GM21825 (cell line): ENCODE measurements at regions not wholly inside any gene's neighbourhood (a gene's known extent, or its start where the extent isn't known, plus 50 kb on each side); places are given as distances from the start of the nearest gene placed in this dataset.

ENCODE experiments used
- ATAC-seq: cut with Tn5 transposase; IDR thresholded peaks from one replicate; pipeline ENCODE4 v1.9.1; 2021; ENCODE audit warnings: mild to moderate bottlenecking, moderate library complexity; ENCODE audit not compliant: unreplicated experiment

DNA sequence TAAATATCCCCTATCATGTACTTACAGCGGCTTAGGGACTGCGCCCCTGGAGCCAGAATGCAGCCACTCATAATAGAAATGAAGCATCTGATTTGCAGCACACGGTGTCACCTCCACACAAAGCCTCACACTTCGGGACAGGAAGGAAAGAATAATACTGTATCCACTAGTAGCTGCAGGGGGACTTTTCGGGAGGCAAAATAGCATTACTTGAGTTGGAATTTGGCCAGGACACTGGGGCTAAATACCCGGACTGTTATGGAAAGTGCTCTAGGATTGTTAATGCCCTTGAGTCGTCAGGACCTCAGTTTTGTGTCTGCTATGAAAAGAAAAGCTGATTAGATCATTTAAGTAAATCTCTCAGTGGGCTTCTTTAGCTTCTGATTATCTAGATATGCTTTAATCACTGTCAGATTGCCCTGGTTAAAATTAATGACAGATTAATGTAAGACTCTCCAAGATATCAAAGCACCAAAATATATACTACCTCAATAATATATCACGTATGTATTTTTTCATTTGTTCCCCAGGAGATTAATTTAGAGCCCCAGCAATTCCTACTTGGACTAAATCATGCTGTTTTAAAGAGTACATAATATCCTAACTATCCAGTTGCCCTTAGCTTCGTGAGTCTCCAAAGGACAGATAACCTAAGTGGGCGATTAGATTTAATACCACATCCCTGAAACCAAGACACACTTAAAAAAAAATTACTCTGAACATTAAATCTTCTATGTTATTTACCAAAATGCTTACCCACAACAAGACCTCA, 173.0 kb upstream of the NEBL start:
- no peak for ATAC-seq

DNA sequence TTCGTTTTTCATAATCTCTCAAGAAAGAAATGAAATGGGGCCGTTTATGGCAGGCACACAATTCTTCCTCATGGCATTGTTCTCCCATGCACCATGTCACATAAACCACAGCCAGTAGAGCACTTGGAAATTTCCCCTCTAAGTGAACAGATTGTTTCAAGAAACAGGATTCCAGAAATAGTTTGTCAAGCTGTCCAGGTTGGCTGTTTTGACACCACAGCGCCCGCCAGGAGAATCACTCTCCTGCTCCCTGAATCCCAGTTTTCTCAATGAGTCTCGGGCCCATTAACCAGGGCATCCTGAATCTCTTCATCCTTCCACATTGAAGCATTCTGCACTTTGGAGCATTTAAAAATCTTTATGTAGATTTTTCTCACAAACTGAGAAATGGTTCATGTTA, 172.2 kb upstream of the NEBL start:
- ATAC-seq = no peak

DNA sequence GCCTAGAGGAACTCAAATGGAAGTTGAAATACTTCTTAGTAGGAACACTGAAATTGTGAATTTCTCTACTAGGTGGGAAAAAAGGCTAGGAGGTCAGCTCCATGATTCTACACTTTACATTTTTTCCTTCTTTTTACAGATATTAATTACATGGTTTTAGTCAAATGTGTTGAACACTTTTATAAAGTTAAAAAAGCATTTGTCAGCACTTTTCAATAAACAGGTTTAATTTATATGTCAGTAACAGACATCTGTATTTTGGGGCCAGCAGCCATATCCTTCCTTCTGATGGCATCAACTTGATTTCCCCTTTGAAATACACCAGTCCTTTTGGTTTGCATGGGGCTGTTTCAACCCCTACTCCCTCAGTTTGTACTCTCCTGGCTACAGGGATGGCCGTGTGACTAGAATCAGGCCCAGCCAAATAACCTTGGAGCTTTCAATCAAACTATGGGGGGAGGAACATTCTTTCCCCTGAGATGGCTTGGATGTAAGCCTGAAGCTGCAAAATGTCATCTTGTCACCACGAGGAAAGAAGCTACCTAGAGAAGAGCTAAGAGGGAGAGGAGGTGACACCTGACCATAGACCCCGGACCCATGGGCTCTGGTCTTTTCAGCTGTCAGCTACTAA, 171.0 kb upstream of the NEBL start:
- no peak for ATAC-seq

DNA sequence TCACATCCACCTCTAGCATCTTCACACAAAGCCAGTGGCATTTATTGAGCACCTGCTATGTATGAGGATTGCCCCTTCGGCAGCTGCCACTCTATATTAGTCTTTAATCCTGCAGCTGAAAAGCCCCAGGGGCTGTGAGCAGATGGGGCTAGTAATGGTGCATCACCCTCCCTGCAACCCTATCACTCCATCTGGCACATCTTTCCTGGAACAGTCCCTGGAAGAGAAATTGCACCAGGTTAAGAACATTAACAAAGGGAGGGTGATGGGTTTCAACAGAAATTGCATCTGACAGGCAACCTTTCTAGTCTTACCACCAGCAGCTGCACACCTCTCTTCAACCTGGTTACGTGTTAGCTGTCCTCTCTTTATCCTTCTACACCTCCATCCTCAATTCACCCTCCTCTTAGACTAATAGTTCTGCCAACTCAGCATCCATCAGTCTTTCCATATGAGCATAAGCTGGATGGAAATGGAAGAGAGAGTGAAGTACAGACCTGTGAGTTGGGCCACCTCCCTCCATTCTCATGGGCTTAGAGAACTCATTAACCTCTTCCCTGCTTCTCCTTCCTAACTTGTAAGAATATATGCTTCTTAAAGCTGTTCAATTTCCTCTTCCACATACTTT, 168.6 kb upstream of the NEBL start:
- no peak for ATAC-seq

DNA sequence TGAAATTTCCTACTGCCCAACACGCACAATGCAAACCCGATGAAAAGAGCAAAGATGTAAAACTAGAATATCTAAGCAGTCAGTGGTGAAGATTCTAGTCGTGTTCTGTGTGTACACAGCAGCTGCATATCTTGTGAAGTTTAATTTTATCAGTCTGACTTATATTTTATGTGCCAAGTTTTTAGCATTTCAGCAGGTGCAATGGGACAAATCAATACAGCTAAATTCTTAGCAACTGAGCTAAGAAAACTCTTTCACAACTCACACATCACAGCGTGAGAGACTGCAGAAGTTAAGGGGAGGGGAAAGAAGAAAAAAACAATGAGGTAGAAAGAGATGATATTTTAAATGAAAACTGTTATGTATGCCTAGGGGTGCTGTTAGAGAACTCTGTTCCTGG, 164.9 kb upstream of the NEBL start:
- no peak for ATAC-seq

DNA sequence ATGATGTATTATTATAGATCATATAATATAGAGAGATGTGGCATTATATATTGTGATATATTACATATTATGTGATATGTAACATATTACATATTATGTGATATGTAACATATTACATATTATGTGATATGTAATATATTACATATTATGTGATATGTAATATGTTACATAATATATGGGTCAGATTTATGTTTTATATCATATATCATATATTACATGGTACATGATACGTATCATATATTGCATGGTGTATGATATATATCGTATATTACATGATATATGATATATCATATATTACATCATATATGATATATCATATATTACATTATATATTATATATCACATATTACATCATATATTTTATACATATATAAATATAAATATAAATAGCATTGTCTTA, 164.1 kb upstream of the NEBL start:
- ATAC-seq = no peak

DNA sequence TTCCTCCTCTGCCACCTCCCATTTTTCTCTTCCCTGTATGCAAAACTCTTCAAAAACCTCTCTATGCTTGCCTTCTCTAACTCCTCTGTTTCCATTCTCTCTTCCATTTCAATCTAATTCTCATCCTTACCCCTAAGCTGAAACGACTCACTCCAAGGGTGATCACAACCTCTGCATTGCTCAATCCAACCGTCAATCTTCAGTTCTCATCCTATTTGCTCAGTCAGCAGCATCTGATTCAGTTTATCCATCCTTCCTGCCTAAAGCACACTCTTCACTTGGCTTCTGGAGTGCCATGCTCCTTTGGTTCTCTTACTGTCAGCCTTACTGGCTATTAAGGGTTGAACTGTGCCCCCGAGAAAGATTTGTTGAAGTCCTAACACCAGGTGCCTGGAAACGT, 163.5 kb upstream of the NEBL start:
- no peak for ATAC-seq

DNA sequence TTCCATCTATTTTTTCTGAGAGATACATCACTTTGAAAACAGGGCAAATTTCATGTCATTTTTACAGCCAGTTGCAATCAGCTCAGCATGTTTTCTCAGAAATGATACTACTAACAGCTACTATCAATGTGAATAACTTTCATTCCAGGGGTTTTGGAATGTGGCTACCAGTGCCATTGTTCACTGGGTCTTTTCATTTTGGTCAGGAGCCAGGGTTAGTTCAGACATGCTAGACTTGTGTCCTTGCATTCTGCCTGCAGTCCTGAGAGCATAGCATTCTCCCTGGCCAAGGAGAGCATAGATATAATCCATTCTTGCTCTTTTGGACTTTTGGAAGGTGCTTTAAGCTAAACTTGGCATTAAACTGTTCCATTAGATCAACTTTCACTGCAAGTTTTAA, 160.9 kb upstream of the NEBL start:
- no peak for ATAC-seq

DNA sequence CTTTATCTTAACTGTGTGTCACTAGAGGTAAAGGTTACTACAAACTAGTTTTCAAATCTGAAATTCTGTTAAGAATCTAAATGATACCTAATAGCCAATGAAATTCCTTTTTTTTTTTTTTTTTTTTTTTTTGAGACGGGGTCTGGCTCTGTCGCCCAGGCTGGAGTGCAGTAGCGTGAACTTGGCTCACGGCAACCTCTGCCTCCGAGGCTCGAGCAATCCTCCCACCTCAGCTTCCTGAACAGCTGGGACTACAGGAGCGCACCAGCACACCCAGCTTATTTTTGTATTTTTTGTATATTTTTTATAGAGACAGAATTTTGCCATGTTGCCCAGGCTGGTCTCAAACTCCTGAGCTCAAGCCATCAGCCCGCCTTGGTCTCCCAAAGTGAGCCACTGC, 160.3 kb upstream of the NEBL start:
- ATAC-seq = no peak

DNA sequence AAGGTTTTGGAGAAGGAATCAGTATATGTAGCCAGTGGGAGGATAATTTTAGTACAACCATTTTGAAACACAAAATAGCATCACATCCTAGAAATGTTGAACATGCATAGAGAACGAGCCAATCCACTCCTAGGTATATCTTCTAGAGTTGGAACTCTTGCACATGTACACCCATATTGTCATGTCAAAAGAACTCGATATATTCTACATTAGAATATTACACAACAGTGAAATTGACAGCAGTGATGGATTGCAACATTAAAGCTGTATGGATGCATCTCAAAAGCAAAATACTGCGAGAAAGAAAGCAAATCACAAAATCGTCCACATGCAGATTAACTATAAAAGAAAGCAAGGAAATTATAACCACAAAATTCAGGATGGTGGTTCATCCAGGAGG, 159.3 kb upstream of the NEBL start:
- ATAC-seq = no peak

DNA sequence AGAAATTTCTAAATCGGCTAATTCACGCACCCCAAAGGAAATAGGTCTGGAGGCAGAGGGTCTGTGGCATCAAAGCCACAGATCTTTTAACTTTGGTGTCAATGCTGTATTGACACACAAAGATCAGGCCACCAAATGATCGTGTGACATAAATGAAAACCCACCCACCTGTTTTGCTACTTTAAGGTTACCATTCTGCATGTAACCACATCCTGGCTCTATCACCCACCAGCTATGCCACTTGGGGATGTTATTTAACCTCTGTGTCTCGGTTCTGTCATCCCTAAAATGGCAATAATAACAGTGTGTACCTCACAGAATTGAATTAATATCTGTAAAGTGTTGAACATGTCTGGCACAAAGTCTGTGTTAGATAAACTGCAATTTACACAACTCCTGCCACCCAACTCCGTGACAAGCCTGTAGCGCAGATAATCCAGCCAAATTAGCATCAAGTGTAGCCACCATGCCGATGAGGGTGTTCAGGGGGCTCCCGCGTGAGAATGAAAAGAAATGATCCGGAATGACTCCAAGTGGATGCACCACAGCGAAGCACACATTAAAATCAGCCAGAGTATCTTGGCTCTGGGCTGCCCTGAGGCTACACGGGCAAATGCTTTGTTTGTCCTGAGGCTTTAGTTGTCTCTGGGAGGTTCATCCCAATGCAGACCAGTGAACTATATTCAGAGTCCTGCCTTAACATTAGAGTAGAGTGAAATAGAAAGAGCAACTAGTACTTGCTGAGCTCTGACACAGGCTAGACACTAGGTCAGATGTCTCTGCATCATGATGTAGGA, 158.4 kb upstream of the NEBL start:
- ATAC-seq = no peak

DNA sequence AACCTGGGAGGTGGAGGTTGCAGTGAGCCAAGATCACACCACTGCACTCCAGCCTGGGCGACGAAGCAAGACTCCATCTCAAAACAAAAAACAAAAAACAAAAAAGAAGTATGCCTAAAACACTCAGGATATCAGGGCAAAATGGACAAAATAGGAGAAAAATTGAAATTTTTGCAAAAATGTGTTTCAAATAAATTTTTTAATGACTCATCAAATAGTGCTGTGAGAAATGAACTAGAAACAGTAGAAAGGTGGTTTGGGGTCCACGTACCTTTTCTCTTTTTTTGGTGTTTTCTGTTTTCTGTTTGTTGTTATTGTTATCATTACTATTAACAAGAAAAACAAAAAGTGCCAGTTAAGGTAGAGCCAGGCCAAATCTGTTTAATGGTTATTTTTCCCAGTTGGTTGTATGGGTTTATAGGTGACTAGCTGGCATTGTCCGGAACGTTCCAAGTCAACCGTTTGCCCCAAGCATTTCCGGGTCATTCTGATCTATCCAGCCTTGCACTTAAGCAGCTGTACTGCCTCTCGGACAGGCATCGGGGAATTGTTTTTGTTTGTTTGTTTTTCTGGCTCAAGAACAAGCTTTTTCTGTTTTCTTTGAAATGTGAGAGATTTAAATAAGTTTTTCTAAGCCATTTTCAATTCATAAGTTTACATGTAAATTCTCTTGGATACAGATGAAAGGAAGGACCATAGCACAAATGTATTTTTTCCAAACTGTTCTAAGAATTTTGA, 157.0 kb upstream of the NEBL start:
- no peak for ATAC-seq

DNA sequence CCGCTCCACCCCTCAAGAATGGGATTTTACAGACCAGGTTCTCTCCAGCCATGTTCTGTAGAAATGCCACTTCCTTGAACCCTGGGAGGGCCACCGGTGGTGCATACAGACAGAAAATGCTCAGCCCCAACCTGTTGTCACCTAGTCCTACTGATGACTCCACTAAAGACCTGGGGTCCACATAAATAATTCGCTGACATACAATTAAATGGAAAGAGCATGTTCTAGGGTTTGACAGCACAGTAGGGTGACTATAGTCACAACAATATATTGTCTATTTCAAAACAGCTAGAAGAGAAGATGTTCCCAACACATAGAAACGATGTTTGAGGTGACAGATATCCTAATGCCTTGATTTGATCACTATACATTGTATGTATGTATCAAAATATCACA, 155.6 kb upstream of the NEBL start:
- no peak for ATAC-seq

DNA sequence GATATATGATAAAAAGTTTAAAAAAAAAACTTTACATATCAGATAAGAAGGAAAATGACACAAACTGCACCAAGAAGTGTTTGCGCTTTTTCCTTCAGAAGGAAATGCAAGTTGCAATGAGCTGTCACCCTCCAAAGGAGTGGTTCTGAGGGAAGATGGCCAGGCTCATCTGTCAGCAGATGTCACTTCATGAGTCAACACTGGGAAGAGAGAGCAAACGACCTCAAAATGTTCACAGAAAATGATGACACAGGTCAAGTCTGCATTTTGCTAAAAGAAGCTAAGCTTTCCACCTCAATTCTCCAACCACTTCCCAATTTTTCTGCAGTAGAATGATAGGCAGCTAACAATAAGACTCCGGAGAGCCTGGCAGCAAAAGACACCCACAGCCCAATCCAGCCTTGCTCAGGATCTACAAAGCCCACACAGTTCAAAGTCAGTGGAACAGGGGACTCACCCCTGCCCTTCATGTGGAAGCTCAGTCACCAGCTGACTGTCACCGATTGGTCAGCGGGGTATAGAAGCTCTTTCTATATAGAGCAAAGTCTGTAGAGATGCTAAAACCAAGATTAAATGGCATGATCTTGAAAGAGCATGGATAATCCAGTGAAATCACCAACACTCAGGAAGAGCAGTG, 155.1 kb upstream of the NEBL start:
- ATAC-seq = no peak

DNA sequence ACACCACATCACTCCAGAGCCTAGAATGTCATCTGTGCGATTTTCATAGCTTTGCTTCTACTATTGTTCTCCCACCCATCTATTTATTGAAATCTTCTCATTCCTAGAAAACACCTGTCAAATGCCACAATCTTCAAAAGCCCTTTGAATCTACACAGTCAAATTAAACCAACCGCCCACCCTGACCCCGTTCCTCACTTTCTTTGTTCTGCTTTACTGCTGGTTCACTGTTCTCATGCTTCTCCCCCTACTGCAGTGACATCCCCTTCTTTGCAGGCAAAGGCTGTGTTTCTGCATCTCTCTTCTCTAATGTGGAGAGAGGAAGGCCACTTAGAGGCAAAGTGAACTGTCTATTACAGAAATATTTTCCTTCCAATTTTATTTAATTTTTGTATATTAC, 152.4 kb upstream of the NEBL start:
- no peak for ATAC-seq

DNA sequence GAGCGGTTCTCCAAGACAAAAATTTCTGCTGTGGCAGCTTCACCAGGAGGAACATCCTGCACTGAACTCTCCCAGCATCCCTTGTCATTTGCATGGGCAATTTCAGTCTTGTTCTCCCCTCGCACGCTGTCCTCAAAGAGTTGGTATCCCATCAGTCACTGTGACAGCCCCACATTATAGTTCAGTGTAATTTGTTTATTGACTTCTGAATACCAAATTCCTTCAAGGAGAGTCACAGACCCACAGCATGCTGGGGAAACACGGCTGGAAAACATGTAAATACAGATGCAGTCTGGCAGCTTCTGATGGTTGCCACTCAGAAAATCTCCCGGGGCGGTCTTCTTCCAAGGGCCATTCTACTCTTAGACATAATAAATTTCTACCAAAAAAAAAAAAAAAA, 151.0 kb upstream of the NEBL start:
- no peak for ATAC-seq

DNA sequence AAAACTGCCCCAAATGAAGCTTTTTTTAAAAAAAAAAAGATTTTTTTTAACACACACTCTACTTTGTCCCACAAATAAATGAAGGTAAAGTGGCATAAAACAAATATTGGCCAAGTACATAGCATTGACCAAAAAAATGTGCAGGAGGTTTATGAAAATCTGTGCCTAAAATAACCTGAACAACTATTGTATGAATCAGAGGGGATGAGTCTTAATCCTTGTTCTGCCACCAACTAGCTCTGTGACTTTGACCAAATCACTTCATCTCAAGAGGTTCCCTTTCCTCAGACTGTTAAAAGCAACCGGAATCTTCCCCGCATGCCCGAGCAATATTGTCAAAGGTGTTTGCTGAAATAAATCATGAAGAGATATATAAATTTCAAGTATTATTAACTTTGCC, 150.4 kb upstream of the NEBL start:
- ATAC-seq = no peak

DNA sequence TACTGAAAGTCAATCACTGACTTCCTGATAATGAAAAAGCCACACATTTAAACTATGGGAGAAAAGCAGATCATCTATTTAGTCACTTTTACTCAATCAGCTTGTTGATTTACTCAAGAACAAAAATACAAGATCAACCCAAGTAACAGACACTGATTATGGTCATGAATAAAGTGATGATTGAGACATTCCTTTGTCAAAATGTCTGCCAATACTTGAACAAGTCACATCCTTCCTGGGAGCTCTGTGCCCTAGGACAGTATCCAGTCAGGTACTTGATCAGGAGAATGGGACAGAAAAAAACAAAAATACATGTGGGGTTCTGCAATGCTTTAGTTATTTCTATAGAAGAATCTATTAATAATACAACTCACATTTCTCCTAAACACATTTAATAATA, 150.0 kb upstream of the NEBL start:
- ATAC-seq = no peak

DNA sequence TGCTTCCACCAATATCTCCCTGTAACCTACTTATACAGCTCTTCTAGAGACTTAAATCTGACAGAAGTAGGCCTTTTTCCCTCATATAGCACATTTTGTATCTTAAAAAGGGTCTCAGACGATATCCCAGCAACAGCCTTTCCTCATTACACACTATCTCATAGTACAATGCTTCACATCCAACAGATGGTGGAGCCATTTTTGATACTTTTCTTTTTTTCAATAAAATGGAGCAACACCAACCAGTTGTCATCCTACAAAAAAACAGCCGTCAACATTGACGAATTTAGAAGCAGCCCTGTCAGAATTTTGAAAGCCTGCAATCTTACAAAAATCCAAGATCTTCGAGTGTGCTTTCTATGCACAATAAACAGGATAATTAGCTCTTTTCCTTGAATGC, 145.9 kb upstream of the NEBL start:
- ATAC-seq = no peak

DNA sequence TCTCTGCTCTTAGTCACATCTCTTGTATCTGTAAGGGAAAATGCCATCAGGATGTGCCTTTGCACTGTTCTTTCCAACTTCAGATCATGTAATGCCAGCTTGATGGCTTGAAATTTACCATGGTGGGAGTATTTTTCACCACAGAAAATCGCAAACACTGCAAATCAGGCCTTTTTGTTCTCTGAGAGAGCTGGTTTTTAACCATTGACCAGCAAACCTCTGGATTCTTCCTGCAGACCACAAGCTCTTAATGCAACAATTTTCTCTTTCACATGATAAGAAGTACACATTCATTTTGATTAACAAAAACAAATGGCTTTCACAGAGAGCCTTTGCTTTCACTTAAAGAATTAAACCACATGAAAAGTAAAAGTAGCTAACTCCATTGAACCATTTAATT, 145.4 kb upstream of the NEBL start:
- no peak for ATAC-seq
